ENCODE measurements at regions not wholly inside any gene's neighbourhood (a gene's known extent, or its start where the extent isn't known, plus 50 kb on each side); places are given as distances from the start of the nearest gene placed in this dataset.

DNA sequence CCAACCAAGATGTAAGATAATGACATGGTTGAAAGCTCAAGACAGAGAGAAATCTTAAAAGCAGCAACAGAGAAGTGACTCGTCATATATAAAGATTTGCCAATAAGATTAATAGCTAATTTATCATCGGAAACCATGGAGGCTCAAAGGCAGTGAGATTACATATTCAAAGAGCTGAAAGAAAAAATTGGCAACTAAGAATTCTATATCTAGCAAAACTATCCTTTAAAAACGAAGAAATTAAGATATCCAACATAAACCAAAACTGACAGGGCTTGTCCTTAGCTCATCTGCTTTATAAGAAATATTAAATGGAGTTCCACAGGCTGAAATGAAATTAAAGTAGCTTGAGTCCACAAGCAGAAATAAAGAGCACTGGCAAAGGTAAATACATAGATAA is 236.6 kb downstream of the ANAPC1 start:
- no peak overlapping the region for H2AFZ ChIP-seq (ENCODE audit: low read length)
- FAIRE-seq (no peak), DNase-seq (ENCODE audit: low read depth in 1 of 2, low spot score in 2 of 2) (no peak)
- H4K91ac ChIP-seq (replicated peaks; ENCODE audit: insufficient read length, low read length), result no peak overlapping the region
- H3K18ac ChIP-seq (ENCODE audit: extremely low read depth, low read length), result no peak overlapping the region
- no peak overlapping the region for H2BK12ac ChIP-seq (ENCODE audit: low read depth, low read length)
- POLR2A ChIA-PET (ENCODE audit: partially characterized antibody), result no interaction called here
- H3K23me2 ChIP-seq (ENCODE audit: low read depth, low read length), result no peaks in the 10 kb centered on the region
- H3K56ac ChIP-seq (replicated peaks; ENCODE audit: insufficient read length, low read depth, low read length), result no peak overlapping the region
- H2BK15ac ChIP-seq (ENCODE audit: low read length), result no peak overlapping the region
- H3K4me1 ChIP-seq (replicated peaks in 1 of 4; ENCODE audit: control insufficient read depth in 3 of 4, insufficient read depth in 4 of 4, low read length in 3 of 4), result no peaks in the 10 kb centered on the region
- H3K36me3 ChIP-seq (ENCODE audit: control insufficient read depth in 2 of 4, insufficient read depth in 4 of 4, low read length in 3 of 4), result no peaks in the 10 kb centered on the region
- H3K79me2 ChIP-seq (ENCODE audit: control insufficient read depth in 1 of 2, insufficient read depth in 2 of 2, low read length in 2 of 2), result no peaks in the 10 kb centered on the region
- no peak overlapping the region for H2BK120ac ChIP-seq (replicated peaks; ENCODE audit: low read depth, low read length)
- H3K27me3 ChIP-seq (replicated peaks in 1 of 4; ENCODE audit: control insufficient read depth in 3 of 4, extremely low read depth in 1 of 4, insufficient read depth in 3 of 4, low read length in 3 of 4), result no peaks in the 10 kb centered on the region; a peak in 1 of 7 replicates
- H3K9ac ChIP-seq (replicated peaks in 1 of 4; ENCODE audit: extremely low read depth in 1 of 4, low read depth in 3 of 4, low read length in 3 of 4), result no peak overlapping the region
- H3K27ac ChIP-seq (ENCODE audit: low read depth, low read length), result no peak overlapping the region
- H3K4me3 ChIP-seq (ENCODE audit: extremely low read depth in 1 of 4, insufficient read depth in 2 of 4, low read depth in 3 of 4, low read length in 4 of 4), result no peak overlapping the region
- no peaks in the 10 kb centered on the region for H4K20me1 ChIP-seq (replicated peaks in 1 of 2; ENCODE audit: control insufficient read depth in 1 of 2, insufficient read depth in 2 of 2, low read length in 2 of 2)
- 84% methylated on average over 3 of the region's 3 CpGs; no CpG with 5 or more reads in 1 of the 2 experiments for WGBS, 2 experiments (ENCODE audit: extremely low coverage in 1 of 2, insufficient coverage in 1 of 2, insufficient read length in 1 of 2, insufficient replicate concordance in 2 of 2, low coverage in 1 of 2, low lambda C conversion rate in 2 of 2, missing lambda C conversion rate in 1 of 2)
- H3K23ac ChIP-seq (ENCODE audit: insufficient read length), result no peak overlapping the region
- H2BK5ac ChIP-seq (ENCODE audit: low read depth, low read length), result no peak overlapping the region
- H3K79me1 ChIP-seq (ENCODE audit: low read depth, low read length), result no peaks in the 10 kb centered on the region
- H2BK20ac ChIP-seq (ENCODE audit: low read length), result no peak overlapping the region
- CTCF ChIA-PET (ENCODE audit: partially characterized antibody), result interaction anchor here (0.6 to 1.0 kb wide), 2 partner anchors 30 to 236 kb away, joined by 3 to 5 read pairs; no protein-coding TSS in a partner anchor
- H3K14ac ChIP-seq (ENCODE audit: insufficient read length), result no peak overlapping the region
- H3K4ac ChIP-seq (replicated peaks; ENCODE audit: insufficient read length, low read depth, low read length), result no peak overlapping the region
- H4K5ac ChIP-seq (ENCODE audit: insufficient read length, low read depth, low read length), result no peak overlapping the region
- no peak for TF ChIP-seq BACH1 (IDR thresholded peaks at IDR 0.05; ENCODE audit: low read length)
- TF ChIP-seq SP2 (IDR thresholded peaks at IDR 0.05; ENCODE audit: low read length), result no peak
- no peaks in the 10 kb centered on the region for H3K9me3 ChIP-seq (ENCODE audit: insufficient read depth in 2 of 2, low read depth in 1 of 2, low read length in 1 of 2)
- no peak overlapping the region for H2AK5ac ChIP-seq (ENCODE audit: low read depth, low read length)
- no peak overlapping the region for H3K4me2 ChIP-seq (ENCODE audit: insufficient read depth in 1 of 2, low read depth in 2 of 2, low read length in 2 of 2)
- H4K8ac ChIP-seq (ENCODE audit: extremely low read depth, insufficient read depth, low read length), result no peak overlapping the region

Data from H1 (cell line).